OCI-LY7 (cell line): ENCODE measurements at regions not wholly inside any gene's neighbourhood (a gene's known extent, or its start where the extent isn't known, plus 50 kb on each side); places are given as distances from the start of the nearest gene placed in this dataset.

Experiments used
- BruUV-seq: library from RNA; stranded (reverse); fragments of 400-500 nt; replicated peaks from 2 replicates; lab custom pipeline; 2021; lab: Mats Ljungman, UMichigan
- CTCF ChIA-PET: fragments of 300-600 bp; sonication (Branson Sonifier 250); formaldehyde crosslinking; loops from one replicate; lab custom pipeline; 2022; ENCODE audit warnings: antibody characterized with exemption; ENCODE audit not compliant: unreplicated experiment; lab: Charles Lee
- POLR2A ChIA-PET: fragments of 300-600 bp; sonication (Branson Sonifier 250); formaldehyde crosslinking; loops from one replicate; lab custom pipeline; 2022; ENCODE audit warnings: antibody characterized with exemption; lab: Charles Lee
- DNase-seq: peaks from one replicate; pipeline ENCODE4 v3.0.0-alpha.2; 2015; ENCODE audit warnings: low spot score
- H2AFZ ChIP-seq: fragments of 200-600 bp; sonication (generic), shearing (Covaris generic); 2 replicates; pipeline ENCODE4 v1.6.1; 2014; ENCODE audit warnings: mild to moderate bottlenecking, antibody characterized with exemption, low read length, moderate library complexity
- H3K27ac ChIP-seq: fragments of 200-600 bp; sonication (generic); 2 replicates; pipeline ENCODE4 v1.5.1; 2014; ENCODE audit warnings: mixed run types, low read depth, mild to moderate bottlenecking, moderate library complexity, low read length, inconsistent platforms; ENCODE audit not compliant: poor library complexity, severe bottlenecking
- H3K36me3 ChIP-seq: fragments of 200-600 bp; sonication (generic); 2 replicates; pipeline ENCODE4 v1.6.1; 2014; ENCODE audit warnings: mild to moderate bottlenecking, antibody characterized with exemption, low read length, moderate library complexity, mixed read lengths; ENCODE audit not compliant: insufficient read depth
- H3K4me1 ChIP-seq: fragments of 200-600 bp; sonication (generic); 2 replicates; pipeline ENCODE4 v1.5.1; 2014; ENCODE audit warnings: mild to moderate bottlenecking, low read length; ENCODE audit not compliant: insufficient read depth, poor library complexity, severe bottlenecking
- H3K4me2 ChIP-seq: fragments of 200-600 bp; sonication (generic); 2 replicates; pipeline ENCODE4 v1.6.1; 2014; ENCODE audit warnings: mild to moderate bottlenecking, low read length
- H3K4me3 ChIP-seq: fragments of 200-600 bp; sonication (generic); 2 replicates; pipeline ENCODE4 v1.5.1; 2014; ENCODE audit warnings: mild to moderate bottlenecking, low read depth, low read length; ENCODE audit not compliant: poor library complexity, severe bottlenecking
- H3K79me2 ChIP-seq: fragments of 200-600 bp; sonication (generic); 2 replicates; pipeline ENCODE4 v1.6.1; 2016; ENCODE audit warnings: low read depth, mild to moderate bottlenecking, low read length, moderate library complexity, mixed read lengths; ENCODE audit not compliant: insufficient read depth
- H3K9me2 ChIP-seq: fragments of 200-600 bp; sonication (generic); 2 replicates; pipeline ENCODE4 v1.6.1; 2016; ENCODE audit warnings: mild to moderate bottlenecking, low read length, mixed read lengths; ENCODE audit not compliant: insufficient read depth
- H3K9me3 ChIP-seq: fragments of 200-600 bp; sonication (generic); 2 replicates; pipeline ENCODE4 v1.6.1; 2014; ENCODE audit warnings: mild to moderate bottlenecking, mixed run types, low read length, mixed read lengths
- H4K20me1 ChIP-seq: fragments of 200-600 bp; sonication (generic); 2 replicates; pipeline ENCODE4 v1.6.1; 2014; ENCODE audit warnings: mild to moderate bottlenecking, antibody characterized with exemption, low read length, moderate library complexity, mixed read lengths; ENCODE audit not compliant: insufficient read depth
- CTCF ChIP-seq: fragments of 200-600 bp; sonication (generic); conservative IDR thresholded peaks from 2 replicates; pipeline ENCODE4 v1.5.1; 2014; ENCODE audit warnings: mild to moderate bottlenecking, antibody characterized with exemption, low read length, moderate library complexity, mixed read lengths
- EZH2phosphoT487 ChIP-seq: fragments of 200-600 bp; sonication (generic); IDR thresholded peaks from 2 replicates; pipeline ENCODE4 v1.6.1; 2018; ENCODE audit warnings: low read depth, borderline replicate concordance, mild to moderate bottlenecking, mixed run types, antibody characterized with exemption, low read length, moderate library complexity, mixed read lengths
- intact Hi-C: fragments of 100-400 bp; cut with micrococcal nuclease; formaldehyde crosslinking; loops from one replicate; pipeline ENCODE4 v1.10.0; 2022; ENCODE audit not compliant: unreplicated experiment

- intact Hi-C loops, result no loop called here
- DNase-seq, result no peak
- H3K4me1 ChIP-seq, result peaks cover 17% of the 10 kb centered on the region
- BruUV-seq, result no TSS peak
- H3K9me2 ChIP-seq, result no peaks in the 10 kb centered on the region
- no peak overlapping the region for H3K27ac ChIP-seq
- H2AFZ ChIP-seq, result peak overlapping the region; percentile 74
- ChIA-PET POLR2A (interaction anchor here (0.6 to 0.8 kb wide), 2 partner anchors 34 to 206 kb away, joined by 3 to 4 read pairs; no protein-coding TSS in a partner anchor), CTCF (no interaction called here)
- TF ChIP-seq EZH2phosphoT487, result no peak
- no peak for TF ChIP-seq CTCF
- no peaks in the 10 kb centered on the region; the same call in 1 of the 2 replicates for H3K9me3 ChIP-seq
- H3K4me2 ChIP-seq, result no peak overlapping the region
- no peaks in the 10 kb centered on the region for H4K20me1 ChIP-seq
- no peak overlapping the region for H3K4me3 ChIP-seq
- H3K79me2 ChIP-seq, result no peaks in the 10 kb centered on the region
- no peaks in the 10 kb centered on the region for H3K36me3 ChIP-seq
Observed at GRCh38 chr3:34067536-34068051, 269.2 kb downstream of the PDCD6IP start.

GRCh38 chr3:34068505-34068904 is 270.1 kb downstream of the PDCD6IP start:
- no peak overlapping the region for H3K27ac ChIP-seq
- H3K4me2 ChIP-seq, result no peak overlapping the region
- H3K4me3 ChIP-seq, result no peak overlapping the region
- POLR2A ChIA-PET, result no interaction called here
- no peaks in the 10 kb centered on the region for H3K9me3 ChIP-seq
- BruUV-seq, result no TSS peak
- no peaks in the 10 kb centered on the region for H4K20me1 ChIP-seq
- H3K36me3 ChIP-seq, result no peaks in the 10 kb centered on the region
- no peak overlapping the region for H2AFZ ChIP-seq
- no peak for TF ChIP-seq EZH2phosphoT487
- no peaks in the 10 kb centered on the region for H3K79me2 ChIP-seq
- DNase-seq, result no peak
- CTCF ChIA-PET, result no interaction called here
- peaks cover 26% of the 10 kb centered on the region for H3K4me1 ChIP-seq
- intact Hi-C loops, result no loop called here
- no peaks in the 10 kb centered on the region for H3K9me2 ChIP-seq

GRCh38 chr3:34070831-34071585 is 272.6 kb downstream of the PDCD6IP start:
- no peak for DNase-seq
- H3K36me3 ChIP-seq, result no peaks in the 10 kb centered on the region
- H3K4me1 ChIP-seq, result peaks cover 35% of the 10 kb centered on the region
- BruUV-seq, result no TSS peak
- intact Hi-C loops, result no loop called here
- no peaks in the 10 kb centered on the region for H3K9me3 ChIP-seq
- POLR2A ChIA-PET, result no interaction called here
- H3K4me3 ChIP-seq, result no peak overlapping the region
- no peaks in the 10 kb centered on the region for H3K79me2 ChIP-seq
- H4K20me1 ChIP-seq, result no peaks in the 10 kb centered on the region
- no peak overlapping the region for H3K4me2 ChIP-seq
- H3K9me2 ChIP-seq, result no peaks in the 10 kb centered on the region
- peak overlapping the region; percentile 35 for H2AFZ ChIP-seq
- CTCF ChIA-PET, result no interaction called here
- no peak overlapping the region for H3K27ac ChIP-seq
- no peak for TF ChIP-seq EZH2phosphoT487
- no peak for TF ChIP-seq CTCF
